ENCODE measurements at regions not wholly inside any gene's neighbourhood (a gene's known extent, or its start where the extent isn't known, plus 50 kb on each side); places are given as distances from the start of the nearest gene placed in this dataset.
A peak's percentile ranks its signal among the peaks of the same experiment; 100 is the strongest.

- no peaks in the 10 kb centered on the region for H3K36me3 ChIP-seq (ENCODE audit: control insufficient read depth in 2 of 2, insufficient read depth in 2 of 2, low read length in 2 of 2)
- H3K27ac ChIP-seq (ENCODE audit: low read depth in 2 of 2, low read length in 2 of 2) = peak overlapping the region; percentile 26 to 69
- H3K9me3 ChIP-seq (ENCODE audit: control insufficient read depth in 2 of 2, low read length in 2 of 2) = no peaks in the 10 kb centered on the region
- peak overlapping the region; percentile 5 to 26 for H3K4me3 ChIP-seq (ENCODE audit: low read length in 2 of 2)
- H3K9ac ChIP-seq (ENCODE audit: low read depth in 1 of 2, low read length in 2 of 2) = no peak overlapping the region
- no peaks in the 10 kb centered on the region for H3K27me3 ChIP-seq (ENCODE audit: control insufficient read depth in 2 of 2, insufficient read depth in 2 of 2, low read length in 2 of 2)
- peaks cover 48 to 51% of the 10 kb centered on the region in 2 donors for H3K4me1 ChIP-seq (ENCODE audit: control insufficient read depth in 2 of 2, insufficient read depth in 2 of 2, low read length in 2 of 2)
These were observed 171.5 kb upstream of the MAF start for GRCh38 chr16:79772048-79772447.

- Histone ChIP-seq H3K27me3 (ENCODE audit: control insufficient read depth in 2 of 2, insufficient read depth in 2 of 2, low read length in 2 of 2) (no peaks in the 10 kb centered on the region), H3K9ac (ENCODE audit: low read depth in 1 of 2, low read length in 2 of 2) (peak overlapping the region; percentile 80 to 90), H3K36me3 (ENCODE audit: control insufficient read depth in 2 of 2, insufficient read depth in 2 of 2, low read length in 2 of 2) (no peaks in the 10 kb centered on the region), H3K4me1 (ENCODE audit: control insufficient read depth in 2 of 2, insufficient read depth in 2 of 2, low read length in 2 of 2) (peaks cover 39 to 47% of the 10 kb centered on the region in 2 donors), H3K9me3 (ENCODE audit: control insufficient read depth in 2 of 2, low read length in 2 of 2) (no peaks in the 10 kb centered on the region), H3K27ac (ENCODE audit: low read depth in 2 of 2, low read length in 2 of 2) (peak overlapping the region; percentile 74 to 81), H3K4me3 (ENCODE audit: low read length in 2 of 2) (peak overlapping the region; percentile 87 to 88)
These were observed 169.9 kb upstream of the MAF start for GRCh38 chr16:79770244-79771064.

GRCh38 chr16:79769928-79770243, 169.3 kb upstream of the MAF start:
- Histone ChIP-seq H3K4me1 (ENCODE audit: control insufficient read depth in 2 of 2, insufficient read depth in 2 of 2, low read length in 2 of 2) (peaks cover 39 to 47% of the 10 kb centered on the region in 2 donors), H3K9ac (ENCODE audit: low read depth in 1 of 2, low read length in 2 of 2) (peak overlapping the region; percentile 80 to 90), H3K27ac (ENCODE audit: low read depth in 2 of 2, low read length in 2 of 2) (peak overlapping the region; percentile 74 to 81), H3K36me3 (ENCODE audit: control insufficient read depth in 2 of 2, insufficient read depth in 2 of 2, low read length in 2 of 2) (no peaks in the 10 kb centered on the region), H3K4me3 (ENCODE audit: low read length in 2 of 2) (peak overlapping the region; percentile 87 to 88), H3K9me3 (ENCODE audit: control insufficient read depth in 2 of 2, low read length in 2 of 2) (no peaks in the 10 kb centered on the region), H3K27me3 (ENCODE audit: control insufficient read depth in 2 of 2, insufficient read depth in 2 of 2, low read length in 2 of 2) (no peaks in the 10 kb centered on the region)

GRCh38 chr16:79769270-79769927, 168.9 kb upstream of the MAF start:
- H3K36me3 ChIP-seq (ENCODE audit: control insufficient read depth in 2 of 2, insufficient read depth in 2 of 2, low read length in 2 of 2) = no peaks in the 10 kb centered on the region
- peak overlapping the region; percentile 80 to 90 for H3K9ac ChIP-seq (ENCODE audit: low read depth in 1 of 2, low read length in 2 of 2)
- no peaks in the 10 kb centered on the region for H3K27me3 ChIP-seq (ENCODE audit: control insufficient read depth in 2 of 2, insufficient read depth in 2 of 2, low read length in 2 of 2)
- H3K4me3 ChIP-seq (ENCODE audit: low read length in 2 of 2) = peak overlapping the region in 1 of 2 donors; percentile 88
- peaks cover 39 to 47% of the 10 kb centered on the region in 2 donors for H3K4me1 ChIP-seq (ENCODE audit: control insufficient read depth in 2 of 2, insufficient read depth in 2 of 2, low read length in 2 of 2)
- H3K27ac ChIP-seq (ENCODE audit: low read depth in 2 of 2, low read length in 2 of 2) = peak overlapping the region; percentile 73 to 81
- no peaks in the 10 kb centered on the region for H3K9me3 ChIP-seq (ENCODE audit: control insufficient read depth in 2 of 2, low read length in 2 of 2)

GRCh38 chr16:79768276-79768970, 167.9 kb upstream of the MAF start:
- peak overlapping the region; percentile 73 to 81 for H3K27ac ChIP-seq (ENCODE audit: low read depth in 2 of 2, low read length in 2 of 2)
- H3K9me3 ChIP-seq (ENCODE audit: control insufficient read depth in 2 of 2, low read length in 2 of 2) = no peaks in the 10 kb centered on the region
- peaks cover 39 to 47% of the 10 kb centered on the region in 2 donors for H3K4me1 ChIP-seq (ENCODE audit: control insufficient read depth in 2 of 2, insufficient read depth in 2 of 2, low read length in 2 of 2)
- peak overlapping the region; percentile 26 to 66 for H3K9ac ChIP-seq (ENCODE audit: low read depth in 1 of 2, low read length in 2 of 2)
- H3K4me3 ChIP-seq (ENCODE audit: low read length in 2 of 2) = peak overlapping the region; percentile 59 to 71
- H3K27me3 ChIP-seq (ENCODE audit: control insufficient read depth in 2 of 2, insufficient read depth in 2 of 2, low read length in 2 of 2) = no peaks in the 10 kb centered on the region
- H3K36me3 ChIP-seq (ENCODE audit: control insufficient read depth in 2 of 2, insufficient read depth in 2 of 2, low read length in 2 of 2) = no peaks in the 10 kb centered on the region

- H3K4me3 ChIP-seq (ENCODE audit: low read length in 2 of 2) = peak overlapping the region; percentile 59 to 71
- H3K4me1 ChIP-seq (ENCODE audit: control insufficient read depth in 2 of 2, insufficient read depth in 2 of 2, low read length in 2 of 2) = peaks cover 39 to 45% of the 10 kb centered on the region in 2 donors
- no peaks in the 10 kb centered on the region for H3K36me3 ChIP-seq (ENCODE audit: control insufficient read depth in 2 of 2, insufficient read depth in 2 of 2, low read length in 2 of 2)
- H3K27me3 ChIP-seq (ENCODE audit: control insufficient read depth in 2 of 2, insufficient read depth in 2 of 2, low read length in 2 of 2) = no peaks in the 10 kb centered on the region
- H3K9me3 ChIP-seq (ENCODE audit: control insufficient read depth in 2 of 2, low read length in 2 of 2) = no peaks in the 10 kb centered on the region
- peak overlapping the region; percentile 73 to 81 for H3K27ac ChIP-seq (ENCODE audit: low read depth in 2 of 2, low read length in 2 of 2)
- peak overlapping the region; percentile 26 to 66 for H3K9ac ChIP-seq (ENCODE audit: low read depth in 1 of 2, low read length in 2 of 2)
These were observed 167.1 kb upstream of the MAF start for GRCh38 chr16:79767421-79768275.

GRCh38 chr16:79765901-79766394, 165.4 kb upstream of the MAF start:
- Histone ChIP-seq H3K27ac (ENCODE audit: low read depth in 2 of 2, low read length in 2 of 2) (no peak overlapping the region), H3K9ac (ENCODE audit: low read depth in 1 of 2, low read length in 2 of 2) (no peak overlapping the region), H3K36me3 (ENCODE audit: control insufficient read depth in 2 of 2, insufficient read depth in 2 of 2, low read length in 2 of 2) (no peaks in the 10 kb centered on the region), H3K4me3 (ENCODE audit: low read length in 2 of 2) (no peak overlapping the region), H3K27me3 (ENCODE audit: control insufficient read depth in 2 of 2, insufficient read depth in 2 of 2, low read length in 2 of 2) (no peaks in the 10 kb centered on the region), H3K9me3 (ENCODE audit: control insufficient read depth in 2 of 2, low read length in 2 of 2) (no peaks in the 10 kb centered on the region), H3K4me1 (ENCODE audit: control insufficient read depth in 2 of 2, insufficient read depth in 2 of 2, low read length in 2 of 2) (peaks cover 24 to 28% of the 10 kb centered on the region in 2 donors)

GRCh38 chr16:79765431-79765830, 164.9 kb upstream of the MAF start:
- Histone ChIP-seq H3K27me3 (ENCODE audit: control insufficient read depth in 2 of 2, insufficient read depth in 2 of 2, low read length in 2 of 2) (no peaks in the 10 kb centered on the region), H3K36me3 (ENCODE audit: control insufficient read depth in 2 of 2, insufficient read depth in 2 of 2, low read length in 2 of 2) (no peaks in the 10 kb centered on the region), H3K9ac (ENCODE audit: low read depth in 1 of 2, low read length in 2 of 2) (no peak overlapping the region), H3K4me1 (ENCODE audit: control insufficient read depth in 2 of 2, insufficient read depth in 2 of 2, low read length in 2 of 2) (peaks cover 22 to 25% of the 10 kb centered on the region in 2 donors), H3K4me3 (ENCODE audit: low read length in 2 of 2) (no peak overlapping the region), H3K9me3 (ENCODE audit: control insufficient read depth in 2 of 2, low read length in 2 of 2) (no peaks in the 10 kb centered on the region), H3K27ac (ENCODE audit: low read depth in 2 of 2, low read length in 2 of 2) (no peak overlapping the region)

- Histone ChIP-seq H3K4me1 (ENCODE audit: control insufficient read depth in 2 of 2, insufficient read depth in 2 of 2, low read length in 2 of 2) (peaks cover 17 to 19% of the 10 kb centered on the region in 2 donors), H3K9ac (ENCODE audit: low read depth in 1 of 2, low read length in 2 of 2) (no peak overlapping the region), H3K36me3 (ENCODE audit: control insufficient read depth in 2 of 2, insufficient read depth in 2 of 2, low read length in 2 of 2) (no peaks in the 10 kb centered on the region), H3K4me3 (ENCODE audit: low read length in 2 of 2) (no peak overlapping the region), H3K27ac (ENCODE audit: low read depth in 2 of 2, low read length in 2 of 2) (no peak overlapping the region), H3K27me3 (ENCODE audit: control insufficient read depth in 2 of 2, insufficient read depth in 2 of 2, low read length in 2 of 2) (no peaks in the 10 kb centered on the region), H3K9me3 (ENCODE audit: control insufficient read depth in 2 of 2, low read length in 2 of 2) (no peaks in the 10 kb centered on the region)
These were observed 164.0 kb upstream of the MAF start for GRCh38 chr16:79764415-79765110.

Measured in mucosa of rectum (tissue), 2 donors.